DND-41 (cell line): ENCODE measurements at regions not wholly inside any gene's neighbourhood (a gene's known extent, or its start where the extent isn't known, plus 50 kb on each side); places are given as distances from the start of the nearest gene placed in this dataset.

Experiments used
- CTCF ChIP-seq: IDR thresholded peaks from 2 replicates; pipeline ENCODE4 v1.5.1; 2012; ENCODE audit warnings: borderline replicate concordance, low read length, moderate library complexity, mild to moderate bottlenecking; ENCODE audit not compliant: poor library complexity, severe bottlenecking; ENCODE audit errors: extremely low read depth
- EZH2 ChIP-seq: IDR thresholded peaks from 3 replicates; pipeline ENCODE4 v1.6.1; 2012; ENCODE audit warnings: borderline replicate concordance, low read depth, mild to moderate bottlenecking, moderate library complexity, low read length, inconsistent platforms; ENCODE audit not compliant: severe bottlenecking

GRCh38 chr9:80041821-80042220, 470.1 kb downstream of the TLE4 start:
- TF ChIP-seq EZH2 (no peak), CTCF (no peak)
